ENCODE measurements at regions not wholly inside any gene's neighbourhood (a gene's known extent, or its start where the extent isn't known, plus 50 kb on each side); places are given as distances from the start of the nearest gene placed in this dataset.

- Histone ChIP-seq H3K4me3 (replicated peaks; ENCODE audit: insufficient read depth, low read length) (no peak overlapping the region), H3K27ac (replicated peaks) (no peak overlapping the region), H3K27me3 (ENCODE audit: insufficient read depth, poor library complexity, severe bottlenecking) (peaks cover 8% of the 10 kb centered on the region)
- no peak for DNase-seq (ENCODE audit: low read depth in 1 of 2, low spot score in 1 of 2)
- TF ChIP-seq CTCF (IDR thresholded peaks at IDR 0.05; ENCODE audit: insufficient read depth, low read length) (no peak), GABPA (IDR thresholded peaks at IDR 0.05; ENCODE audit: low read depth) (no peak), SPI1 (IDR thresholded peaks at IDR 0.05; ENCODE audit: borderline replicate concordance, low read depth) (no peak), POLR2AphosphoS5 (IDR thresholded peaks at IDR 0.05; ENCODE audit: low read depth) (no peak), REST (IDR thresholded peaks at IDR 0.05; ENCODE audit: insufficient replicate concordance, low read depth) (no peak)
Measured at GRCh38 chr12:131460520-131460919, 250.4 kb upstream of the SFSWAP start.

- H3K4me3 ChIP-seq (replicated peaks; ENCODE audit: insufficient read depth, low read length), result no peak overlapping the region
- no peak overlapping the region for H3K27ac ChIP-seq (replicated peaks)
- TF ChIP-seq POLR2AphosphoS5 (IDR thresholded peaks at IDR 0.05; ENCODE audit: low read depth) (no peak), SPI1 (IDR thresholded peaks at IDR 0.05; ENCODE audit: borderline replicate concordance, low read depth) (no peak), REST (IDR thresholded peaks at IDR 0.05; ENCODE audit: insufficient replicate concordance, low read depth) (no peak), CTCF (IDR thresholded peaks at IDR 0.05; ENCODE audit: insufficient read depth, low read length) (no peak), GABPA (IDR thresholded peaks at IDR 0.05; ENCODE audit: low read depth) (no peak)
- peaks cover 8% of the 10 kb centered on the region for H3K27me3 ChIP-seq (ENCODE audit: insufficient read depth, poor library complexity, severe bottlenecking)
- DNase-seq (ENCODE audit: low read depth in 1 of 2, low spot score in 1 of 2), result no peak
Measured at GRCh38 chr12:131461096-131461495, 249.8 kb upstream of the SFSWAP start.

- Histone ChIP-seq H3K4me3 (replicated peaks; ENCODE audit: insufficient read depth, low read length) (no peak overlapping the region), H3K27me3 (ENCODE audit: insufficient read depth, poor library complexity, severe bottlenecking) (peaks cover 8% of the 10 kb centered on the region), H3K27ac (replicated peaks) (no peak overlapping the region)
- TF ChIP-seq GABPA (IDR thresholded peaks at IDR 0.05; ENCODE audit: low read depth) (no peak), POLR2AphosphoS5 (IDR thresholded peaks at IDR 0.05; ENCODE audit: low read depth) (no peak), REST (IDR thresholded peaks at IDR 0.05; ENCODE audit: insufficient replicate concordance, low read depth) (no peak), CTCF (IDR thresholded peaks at IDR 0.05; ENCODE audit: insufficient read depth, low read length) (no peak)
- no peak for DNase-seq (ENCODE audit: low read depth in 1 of 2, low spot score in 1 of 2)
Measured at GRCh38 chr12:131463174-131463573, 247.7 kb upstream of the SFSWAP start.
